ENCODE measurements at regions not wholly inside any gene's neighbourhood (a gene's known extent, or its start where the extent isn't known, plus 50 kb on each side); places are given as distances from the start of the nearest gene placed in this dataset.

GRCh38 chr14:65352964-65353530 lies 59.5 kb upstream of the FUT8 start:
- Histone ChIP-seq H2AFZ (ENCODE audit: control insufficient read depth, low read length) (no peak overlapping the region), H3K4me3 (ENCODE audit: control insufficient read depth in 2 of 3, extremely low read depth in 1 of 3, insufficient read depth in 2 of 3, low read depth in 1 of 3, low read length in 3 of 3) (no peak overlapping the region), H3K79me2 (ENCODE audit: control insufficient read depth, insufficient read depth, low read length) (no peaks in the 10 kb centered on the region), H3K36me3 (ENCODE audit: control insufficient read depth in 2 of 2, extremely low read depth in 1 of 2, insufficient read depth in 2 of 2, low read length in 2 of 2) (no peaks in the 10 kb centered on the region), H3K9me1 (ENCODE audit: control insufficient read depth, extremely low read depth, insufficient read depth, low read length) (no peaks in the 10 kb centered on the region), H3K4me2 (ENCODE audit: control insufficient read depth, extremely low read depth, insufficient read depth, low read depth, low read length) (peak overlapping the region; percentile 28), H3K9me3 (ENCODE audit: control insufficient read depth, low read depth, low read length) (no peaks in the 10 kb centered on the region), H3K4me1 (ENCODE audit: control insufficient read depth, extremely low read depth, insufficient read depth, low read length) (peaks cover 49% of the 10 kb centered on the region), H3K27ac (ENCODE audit: control insufficient read depth, insufficient read depth, low read length) (peak overlapping the region; percentile 1), H3K9ac (ENCODE audit: control insufficient read depth, extremely low read depth, insufficient read depth, low read length) (no peak overlapping the region), H4K20me1 (ENCODE audit: control insufficient read depth, extremely low read depth, insufficient read depth, low read length) (no peaks in the 10 kb centered on the region), H3K27me3 (ENCODE audit: control insufficient read depth, extremely low read depth, insufficient read depth, low read length) (no peaks in the 10 kb centered on the region)
- FAIRE-seq = peak; percentile 89
- DNase-seq (ENCODE audit: low read depth, low spot score) = peak; percentile 38
- dilution Hi-C loops (cut with MboI; ENCODE audit: extremely low pct_ligation_motif_present, low sequenced_read_pairs) = no loop called here
- no peak for TF ChIP-seq EZH2 (IDR thresholded peaks at IDR 0.05; ENCODE audit: low read length)
- TF ChIP-seq CTCF (optimal IDR thresholded peaks at IDR 0.05 in 1 of 3, IDR thresholded peaks at IDR 0.05 in 1 of 3, conservative IDR thresholded peaks at IDR 0.05 in 1 of 3; ENCODE audit: extremely low read depth in 1 of 3, insufficient read depth in 2 of 3, low read length in 3 of 3) = peak in 1 of 3 experiments; percentile 14

- no peaks in the 10 kb centered on the region for H4K20me1 ChIP-seq (ENCODE audit: control insufficient read depth, extremely low read depth, insufficient read depth, low read length)
- no peaks in the 10 kb centered on the region for H3K36me3 ChIP-seq (ENCODE audit: control insufficient read depth in 2 of 2, extremely low read depth in 1 of 2, insufficient read depth in 2 of 2, low read length in 2 of 2)
- no peaks in the 10 kb centered on the region for H3K9me3 ChIP-seq (ENCODE audit: control insufficient read depth, low read depth, low read length)
- no peak overlapping the region for H3K4me3 ChIP-seq (ENCODE audit: control insufficient read depth in 2 of 3, extremely low read depth in 1 of 3, insufficient read depth in 2 of 3, low read depth in 1 of 3, low read length in 3 of 3)
- dilution Hi-C loops (cut with MboI; ENCODE audit: extremely low pct_ligation_motif_present, low sequenced_read_pairs) = no loop called here
- TF ChIP-seq EZH2 (IDR thresholded peaks at IDR 0.05; ENCODE audit: low read length) (no peak), CTCF (optimal IDR thresholded peaks at IDR 0.05 in 1 of 3, IDR thresholded peaks at IDR 0.05 in 1 of 3, conservative IDR thresholded peaks at IDR 0.05 in 1 of 3; ENCODE audit: extremely low read depth in 1 of 3, insufficient read depth in 2 of 3, low read length in 3 of 3) (no peak)
- H3K4me2 ChIP-seq (ENCODE audit: control insufficient read depth, extremely low read depth, insufficient read depth, low read depth, low read length) = peak overlapping the region; percentile 39
- H3K27ac ChIP-seq (ENCODE audit: control insufficient read depth, insufficient read depth, low read length) = peak overlapping the region; percentile 44
- H2AFZ ChIP-seq (ENCODE audit: control insufficient read depth, low read length) = peak overlapping the region; percentile 11
- FAIRE-seq (no peak), DNase-seq (ENCODE audit: low read depth, low spot score) (no peak)
- no peaks in the 10 kb centered on the region for H3K9me1 ChIP-seq (ENCODE audit: control insufficient read depth, extremely low read depth, insufficient read depth, low read length)
- H3K27me3 ChIP-seq (ENCODE audit: control insufficient read depth, extremely low read depth, insufficient read depth, low read length) = no peaks in the 10 kb centered on the region
- H3K4me1 ChIP-seq (ENCODE audit: control insufficient read depth, extremely low read depth, insufficient read depth, low read length) = peaks cover 49% of the 10 kb centered on the region
- no peaks in the 10 kb centered on the region for H3K79me2 ChIP-seq (ENCODE audit: control insufficient read depth, insufficient read depth, low read length)
- peak overlapping the region; percentile 19 for H3K9ac ChIP-seq (ENCODE audit: control insufficient read depth, extremely low read depth, insufficient read depth, low read length)
Measured at GRCh38 chr14:65354131-65354530, 58.4 kb upstream of the FUT8 start.

Data from keratinocyte (primary cell).